ENCODE measurements at regions not wholly inside any gene's neighbourhood (a gene's known extent, or its start where the extent isn't known, plus 50 kb on each side); places are given as distances from the start of the nearest gene placed in this dataset.

GRCh38 chr5:174381241-174381640 lies 335.7 kb downstream of the NSG2 start:
- 84% methylated on average over 4 of the region's 4 CpGs; no CpG with 5 or more reads in 1 of the 2 experiments for WGBS, 2 experiments (ENCODE audit: extremely low coverage in 1 of 2, insufficient coverage in 1 of 2, insufficient read length in 1 of 2, insufficient replicate concordance in 2 of 2, low coverage in 1 of 2, low lambda C conversion rate in 2 of 2, missing lambda C conversion rate in 1 of 2)
- no peaks in the 10 kb centered on the region for H3K79me2 ChIP-seq (ENCODE audit: control insufficient read depth in 1 of 2, insufficient read depth in 2 of 2, low read length in 2 of 2)
- peaks cover 0 to 2% of the 10 kb centered on the region in 2 experiments; a peak in 1 of 4 replicates for H3K9me3 ChIP-seq (ENCODE audit: insufficient read depth in 2 of 2, low read depth in 1 of 2, low read length in 1 of 2)
- no peak overlapping the region for H2BK12ac ChIP-seq (ENCODE audit: low read depth, low read length)
- no peak for DNase-seq (ENCODE audit: low read depth in 1 of 2, low spot score in 2 of 2)
- H3K14ac ChIP-seq (ENCODE audit: insufficient read length) = no peak overlapping the region
- H3K23ac ChIP-seq (ENCODE audit: insufficient read length) = no peak overlapping the region
- H3K4me2 ChIP-seq (ENCODE audit: insufficient read depth in 1 of 2, low read depth in 2 of 2, low read length in 2 of 2) = no peak overlapping the region
- H3K27me3 ChIP-seq (replicated peaks in 1 of 4; ENCODE audit: control insufficient read depth in 3 of 4, extremely low read depth in 1 of 4, insufficient read depth in 3 of 4, low read length in 3 of 4) = no peaks in the 10 kb centered on the region
- no peak overlapping the region for H3K9ac ChIP-seq (replicated peaks in 1 of 4; ENCODE audit: extremely low read depth in 1 of 4, low read depth in 3 of 4, low read length in 3 of 4)
- H3K4me3 ChIP-seq (ENCODE audit: extremely low read depth in 1 of 4, insufficient read depth in 2 of 4, low read depth in 3 of 4, low read length in 4 of 4) = no peak overlapping the region
- no peak overlapping the region for H3K27ac ChIP-seq (ENCODE audit: low read depth, low read length)
- POLR2A ChIA-PET (ENCODE audit: partially characterized antibody) = no interaction called here
- no peak overlapping the region for H3K56ac ChIP-seq (replicated peaks; ENCODE audit: insufficient read length, low read depth, low read length)
- H2BK120ac ChIP-seq (replicated peaks; ENCODE audit: low read depth, low read length) = no peak overlapping the region
- H4K20me1 ChIP-seq (replicated peaks in 1 of 2; ENCODE audit: control insufficient read depth in 1 of 2, insufficient read depth in 2 of 2, low read length in 2 of 2) = no peaks in the 10 kb centered on the region
- H4K5ac ChIP-seq (ENCODE audit: insufficient read length, low read depth, low read length) = no peak overlapping the region
- H3K23me2 ChIP-seq (ENCODE audit: low read depth, low read length) = peaks cover 3% of the 10 kb centered on the region; the same call in 1 of the 2 replicates
- H3K18ac ChIP-seq (ENCODE audit: extremely low read depth, low read length) = no peak overlapping the region
- CTCF ChIA-PET (ENCODE audit: partially characterized antibody) = no interaction called here
- no peak overlapping the region for H4K91ac ChIP-seq (replicated peaks; ENCODE audit: insufficient read length, low read length)
- no peak overlapping the region for H2AK5ac ChIP-seq (ENCODE audit: low read depth, low read length)
- peaks cover 0 to 2% (median 0%) of the 10 kb centered on the region in 4 experiments; a peak in 1 of 7 replicates for H3K4me1 ChIP-seq (replicated peaks in 1 of 4; ENCODE audit: control insufficient read depth in 3 of 4, insufficient read depth in 4 of 4, low read length in 3 of 4)
- no peaks in the 10 kb centered on the region for H3K79me1 ChIP-seq (ENCODE audit: low read depth, low read length)
- no peak overlapping the region for H2BK20ac ChIP-seq (ENCODE audit: low read length)
- no peak overlapping the region for H4K8ac ChIP-seq (ENCODE audit: extremely low read depth, insufficient read depth, low read length)
- TF ChIP-seq TCF12 (IDR thresholded peaks at IDR 0.05; ENCODE audit: low read depth, low read length) = no peak
- TF ChIP-seq NRF1 (IDR thresholded peaks at IDR 0.05; ENCODE audit: low read depth, low read length) = no peak
- no peak for TF ChIP-seq CHD2 (IDR thresholded peaks at IDR 0.05; ENCODE audit: low read length)
- no peak for TF ChIP-seq GTF2F1 (IDR thresholded peaks at IDR 0.05; ENCODE audit: borderline replicate concordance, low read depth, low read length)
- no peak for TF ChIP-seq NANOG (IDR thresholded peaks at IDR 0.05; ENCODE audit: insufficient read depth, low read depth, low read length, poor library complexity, severe bottlenecking)
- TF ChIP-seq EP300 (IDR thresholded peaks at IDR 0.05; ENCODE audit: borderline replicate concordance in 1 of 2, low read depth in 2 of 2, low read length in 2 of 2) = no peak
- TF ChIP-seq EGR1 (IDR thresholded peaks at IDR 0.05; ENCODE audit: borderline replicate concordance, low read depth, low read length) = no peak
- TF ChIP-seq SP4 (IDR thresholded peaks at IDR 0.05; ENCODE audit: low read length) = no peak
- no peak for TF ChIP-seq RXRA (IDR thresholded peaks at IDR 0.05; ENCODE audit: insufficient read depth, low read depth, low read length)
- TF ChIP-seq BACH1 (IDR thresholded peaks at IDR 0.05; ENCODE audit: low read length) = no peak
- no peak for TF ChIP-seq JUND (IDR thresholded peaks at IDR 0.05; ENCODE audit: low read length)
- H2AFZ ChIP-seq (ENCODE audit: low read length) = peak overlapping the region; percentile 32; the same call in 1 of the 2 replicates
- no peak overlapping the region for H2BK5ac ChIP-seq (ENCODE audit: low read depth, low read length)
- H3K36me3 ChIP-seq (ENCODE audit: control insufficient read depth in 2 of 4, insufficient read depth in 4 of 4, low read length in 3 of 4) = no peaks in the 10 kb centered on the region
- no peak for FAIRE-seq
- H3K4ac ChIP-seq (replicated peaks; ENCODE audit: insufficient read length, low read depth, low read length) = no peak overlapping the region
- H2BK15ac ChIP-seq (ENCODE audit: low read length) = no peak overlapping the region
